MCF 10A (cell line): ENCODE measurements at regions not wholly inside any gene's neighbourhood (a gene's known extent, or its start where the extent isn't known, plus 50 kb on each side); places are given as distances from the start of the nearest gene placed in this dataset.

Experiments
- BruUV-seq: library from RNA; stranded (reverse); fragments of 400-500 nt; replicated peaks from 2 replicates; lab custom pipeline; 2021; lab: Mats Ljungman, UMichigan
- CTCF ChIA-PET: fragments of 300-600 bp; sonication (Branson Sonifier 250); formaldehyde crosslinking; extraction: SDS; loops from one replicate; lab custom pipeline; 2021; ENCODE audit warnings: antibody characterized with exemption, inconsistent platforms; lab: Yijun Ruan, JAX
- POLR2A ChIA-PET: fragments of 300-600, 350-650 bp; sonication (Branson Sonifier 250); formaldehyde crosslinking; extraction: SDS; loops from one replicate; lab custom pipeline; 2020; ENCODE audit warnings: antibody characterized with exemption, inconsistent platforms; lab: Yijun Ruan, JAX
- DNase-seq: peaks from one replicate; pipeline ENCODE4 v3.0.0-alpha.2; 2018; ENCODE audit not compliant: unreplicated experiment
- H3K27ac Mint-ChIP-seq: one replicate; pipeline ENCODE4 v1.8.0; 2022; ENCODE audit warnings: mild to moderate bottlenecking, low read depth, mixed read lengths; ENCODE audit not compliant: unreplicated experiment
- H3K27me3 Mint-ChIP-seq: one replicate; pipeline ENCODE4 v1.8.0; 2022; ENCODE audit warnings: mixed read lengths; ENCODE audit not compliant: insufficient read depth, unreplicated experiment
- H3K36me3 Mint-ChIP-seq: one replicate; pipeline ENCODE4 v1.8.0; 2022; ENCODE audit warnings: mild to moderate bottlenecking, moderate library complexity, mixed read lengths; ENCODE audit not compliant: insufficient read depth, unreplicated experiment
- H3K4me1 Mint-ChIP-seq: one replicate; pipeline ENCODE4 v1.8.0; 2022; ENCODE audit warnings: mixed read lengths; ENCODE audit not compliant: insufficient read depth, unreplicated experiment
- H3K4me3 Mint-ChIP-seq: one replicate; pipeline ENCODE4 v1.8.0; 2022; ENCODE audit warnings: mild to moderate bottlenecking, moderate library complexity, mixed read lengths; ENCODE audit not compliant: unreplicated experiment
- H3K9me3 Mint-ChIP-seq: one replicate; pipeline ENCODE4 v1.8.0; 2022; ENCODE audit warnings: mixed read lengths; ENCODE audit not compliant: unreplicated experiment
- intact Hi-C: fragments of 100-400 bp; cut with micrococcal nuclease; formaldehyde crosslinking; loops from 2 replicates; pipeline ENCODE4 v1.14.1; 2022
- TF ChIP-seq, protein P1 (sequence below): fragments of 200-600 bp; IDR thresholded peaks from one replicate; pipeline ENCODE4 v1.8.0; 2022; ENCODE audit warnings: antibody characterized with exemption, mild to moderate bottlenecking; ENCODE audit not compliant: unreplicated experiment

DNA sequence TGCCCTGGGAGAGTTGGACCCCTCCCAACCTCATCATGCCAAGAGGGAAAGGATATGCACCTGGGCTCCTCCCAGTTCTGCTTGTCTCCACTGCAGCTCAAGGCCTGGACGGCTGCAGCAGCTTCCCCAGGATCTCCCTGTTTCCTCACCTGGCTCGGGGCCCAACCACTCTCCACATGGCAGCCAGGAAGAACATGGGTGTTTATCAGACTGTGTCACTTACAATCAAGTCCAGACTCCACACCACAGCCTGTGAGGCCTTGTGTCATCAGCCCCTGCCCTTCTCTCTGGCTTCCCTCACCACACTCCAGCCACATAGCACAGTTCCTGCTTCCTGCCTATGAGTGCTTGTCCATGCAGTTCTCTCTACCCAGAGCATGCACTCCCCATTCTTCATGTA, 534.4 kb downstream of the EPHB1 start:
- POLR2A ChIA-PET, result no interaction called here

DNA sequence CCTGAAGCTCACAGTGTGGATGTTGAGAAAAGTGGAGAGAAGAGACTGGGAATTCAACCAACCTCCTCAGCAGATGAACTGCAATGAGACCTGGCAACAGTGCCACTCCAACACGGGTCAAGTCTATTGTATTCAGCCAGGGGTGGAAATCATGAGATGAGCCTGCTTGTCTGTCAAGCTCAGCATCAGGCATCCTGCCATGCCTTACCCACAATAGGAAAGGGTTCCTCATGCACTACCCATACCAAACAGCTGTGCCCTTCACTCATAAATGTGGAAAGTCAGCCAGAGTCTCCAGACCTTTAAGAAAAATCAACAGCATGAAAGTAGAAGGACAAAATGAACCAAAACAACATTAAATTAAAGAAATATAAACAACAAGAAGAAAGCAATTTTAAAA, 542.1 kb downstream of the EPHB1 start:
- POLR2A ChIA-PET, result no interaction called here
- H3K4me3 Mint-ChIP-seq, result no peak overlapping the region
- H3K27me3 Mint-ChIP-seq, result no peaks in the 10 kb centered on the region
- CTCF ChIA-PET, result no interaction called here
- no peaks in the 10 kb centered on the region for H3K4me1 Mint-ChIP-seq
- no TSS peak for BruUV-seq
- TF ChIP-seq, protein P1, sequence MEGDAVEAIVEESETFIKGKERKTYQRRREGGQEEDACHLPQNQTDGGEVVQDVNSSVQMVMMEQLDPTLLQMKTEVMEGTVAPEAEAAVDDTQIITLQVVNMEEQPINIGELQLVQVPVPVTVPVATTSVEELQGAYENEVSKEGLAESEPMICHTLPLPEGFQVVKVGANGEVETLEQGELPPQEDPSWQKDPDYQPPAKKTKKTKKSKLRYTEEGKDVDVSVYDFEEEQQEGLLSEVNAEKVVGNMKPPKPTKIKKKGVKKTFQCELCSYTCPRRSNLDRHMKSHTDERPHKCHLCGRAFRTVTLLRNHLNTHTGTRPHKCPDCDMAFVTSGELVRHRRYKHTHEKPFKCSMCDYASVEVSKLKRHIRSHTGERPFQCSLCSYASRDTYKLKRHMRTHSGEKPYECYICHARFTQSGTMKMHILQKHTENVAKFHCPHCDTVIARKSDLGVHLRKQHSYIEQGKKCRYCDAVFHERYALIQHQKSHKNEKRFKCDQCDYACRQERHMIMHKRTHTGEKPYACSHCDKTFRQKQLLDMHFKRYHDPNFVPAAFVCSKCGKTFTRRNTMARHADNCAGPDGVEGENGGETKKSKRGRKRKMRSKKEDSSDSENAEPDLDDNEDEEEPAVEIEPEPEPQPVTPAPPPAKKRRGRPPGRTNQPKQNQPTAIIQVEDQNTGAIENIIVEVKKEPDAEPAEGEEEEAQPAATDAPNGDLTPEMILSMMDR, result no peak
- peaks cover 35% of the 10 kb centered on the region for H3K9me3 Mint-ChIP-seq
- no peak overlapping the region for H3K27ac Mint-ChIP-seq
- no peak for DNase-seq
- intact Hi-C loops, result no loop called here
- H3K36me3 Mint-ChIP-seq, result no peaks in the 10 kb centered on the region

More for the DNA sequence above, 534.4 kb downstream of the EPHB1 start:
- no TSS peak for BruUV-seq
- Mint-ChIP-seq H3K9me3 (peaks cover 49% of the 10 kb centered on the region), H3K4me1 (no peaks in the 10 kb centered on the region), H3K36me3 (no peaks in the 10 kb centered on the region), H3K27me3 (no peaks in the 10 kb centered on the region), H3K4me3 (no peak overlapping the region), H3K27ac (no peak overlapping the region)
- TF ChIP-seq, protein P1, result no peak
- CTCF ChIA-PET, result no interaction called here
- DNase-seq, result no peak
- intact Hi-C loops, result no loop called here

DNA sequence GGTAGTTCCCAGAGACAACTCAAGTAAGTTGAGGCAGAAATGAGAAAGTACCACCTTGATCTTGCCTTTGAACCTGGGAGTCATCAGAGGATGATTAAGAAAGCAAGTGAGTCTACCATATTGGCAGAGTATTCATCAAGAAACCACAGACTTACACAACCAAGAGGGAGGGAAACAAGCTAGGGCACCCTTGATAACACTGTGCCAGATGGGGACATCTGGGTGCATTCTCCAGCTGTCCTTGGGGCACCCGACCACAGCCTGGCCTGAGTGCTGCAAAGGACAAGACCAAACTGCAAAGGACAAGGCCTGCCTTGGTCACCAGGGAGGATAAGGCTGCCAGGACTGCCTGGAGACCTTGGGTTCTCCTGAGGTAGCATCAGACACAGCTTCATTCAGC, 553.6 kb downstream of the EPHB1 start:
- Mint-ChIP-seq H3K4me3 (no peak overlapping the region), H3K27me3 (no peaks in the 10 kb centered on the region), H3K9me3 (peaks cover 29% of the 10 kb centered on the region), H3K36me3 (no peaks in the 10 kb centered on the region), H3K27ac (no peak overlapping the region), H3K4me1 (no peaks in the 10 kb centered on the region)
- DNase-seq, result no peak
- ChIA-PET CTCF (interaction anchor here (0.5 kb wide), 1 partner anchor 509 kb away, joined by 3 read pairs; no protein-coding TSS in a partner anchor), POLR2A (no interaction called here)
- TF ChIP-seq, protein P1, result no peak
- intact Hi-C loops, result no loop called here
- no TSS peak for BruUV-seq

DNA sequence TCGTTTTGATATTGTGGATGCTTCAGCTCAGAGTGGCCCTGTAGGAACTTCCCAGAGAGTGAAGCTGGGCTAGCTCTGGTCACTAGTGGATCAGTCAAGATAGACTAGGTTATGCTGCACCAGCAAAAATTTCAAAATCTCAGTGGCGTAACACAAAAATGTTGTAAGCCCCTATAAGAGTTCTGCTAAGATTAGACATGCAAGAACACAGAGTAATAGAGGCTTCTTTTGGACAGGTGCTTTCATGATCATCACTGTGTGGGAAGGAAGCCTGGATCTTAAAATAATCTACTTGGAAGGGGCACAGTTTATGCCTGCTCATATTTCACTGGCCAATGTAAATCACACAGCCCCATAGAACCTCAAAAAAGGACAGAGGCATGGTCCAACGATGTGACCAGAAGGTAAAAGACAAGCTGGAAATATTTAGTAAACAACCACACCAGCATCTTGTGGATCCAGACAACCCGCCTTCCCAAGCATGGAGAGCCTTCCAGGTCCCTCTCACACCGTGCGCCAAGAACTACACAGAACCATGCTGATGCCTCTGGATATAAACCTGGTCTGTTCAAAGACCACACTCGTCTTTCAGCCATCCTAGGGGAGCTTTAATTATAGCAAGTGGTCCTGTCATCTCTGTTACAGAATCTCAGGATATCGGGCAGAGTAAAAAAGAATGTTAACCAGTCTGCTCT, 554.3 kb downstream of the EPHB1 start:
- peaks cover 36% of the 10 kb centered on the region for H3K9me3 Mint-ChIP-seq
- no peak overlapping the region for H3K27ac Mint-ChIP-seq
- H3K4me1 Mint-ChIP-seq, result no peaks in the 10 kb centered on the region
- no peak for DNase-seq
- ChIA-PET CTCF (interaction anchor here (0.5 kb wide), 1 partner anchor 508 kb away, joined by 3 read pairs; no protein-coding TSS in a partner anchor), POLR2A (no interaction called here)
- intact Hi-C loops, result no loop called here
- no peak overlapping the region for H3K4me3 Mint-ChIP-seq
- no peaks in the 10 kb centered on the region for H3K36me3 Mint-ChIP-seq
- no TSS peak for BruUV-seq
- H3K27me3 Mint-ChIP-seq, result no peaks in the 10 kb centered on the region
- TF ChIP-seq, protein P1, result no peak
